B cell (primary cell): ENCODE measurements at regions not wholly inside any gene's neighbourhood (a gene's known extent, or its start where the extent isn't known, plus 50 kb on each side); places are given as distances from the start of the nearest gene placed in this dataset.

ENCODE experiments used
- ATAC-seq: fragments of 200-7000 bp; cut with Tn5 transposase; one replicate; pipeline ENCODE4 v1.10.0; 2021; ENCODE audit warnings: low read depth, mild to moderate bottlenecking, moderate number of reproducible peaks, moderate library complexity
- CTCF ChIA-PET: fragments of 350-600 bp; sonication (Branson Sonifier 250); formaldehyde crosslinking; loops from one replicate; lab custom pipeline; 2021; ENCODE audit warnings: antibody characterized with exemption, inconsistent platforms; lab: Charles Lee
- POLR2A ChIA-PET: fragments of 350-600 bp; sonication (Branson Sonifier 250); formaldehyde crosslinking; loops from one replicate; lab custom pipeline; 2021; ENCODE audit warnings: antibody characterized with exemption; lab: Charles Lee
- DNase-seq: peaks from one replicate; pipeline ENCODE4 v3.0.0; 2013
- H2AFZ ChIP-seq: 2 replicates; pipeline ENCODE4 v1.6.1; 2012; ENCODE audit warnings: mild to moderate bottlenecking, low read depth, low read length; ENCODE audit not compliant: insufficient read depth, poor library complexity, severe bottlenecking
- H3K27ac ChIP-seq, 2 donors: 1 replicate in 1 of 2; 2 replicates in 1 of 2; pipeline ENCODE4 v1.5.1; 2012 to 2013; ENCODE audit warnings: low read length in 2 of 2, mild to moderate bottlenecking in 2 of 2, moderate library complexity in 1 of 2
- H3K27me3 ChIP-seq, 4 experiments: fragments of 200-600 bp in 1 of 4; sonication (generic) in 1 of 4; replicated peaks in 1 of 4; 1 replicate in 2 of 4; 2 replicates in 2 of 4; pipeline versions ENCODE4 v1.6.1 to v1.7.0; 2013 to 2016; ENCODE audit warnings: low read length in 3 of 4, mild to moderate bottlenecking in 2 of 4, mixed read lengths in 1 of 4, moderate library complexity in 1 of 4; ENCODE audit not compliant: insufficient read depth in 4 of 4, control insufficient read depth in 3 of 4; ENCODE audit errors: control extremely low read depth in 1 of 4
- H3K36me3 ChIP-seq, 2 experiments: replicated peaks in 1 of 2; 1 replicate in 1 of 2; 2 replicates in 1 of 2; pipeline versions ENCODE4 v1.6.1 to v1.7.1; 2013; ENCODE audit warnings: low read length in 1 of 2; ENCODE audit not compliant: insufficient read depth in 2 of 2, control insufficient read depth in 1 of 2; ENCODE audit errors: control extremely low read depth in 1 of 2, extremely low read depth in 1 of 2
- H3K4me1 ChIP-seq, 2 donors: fragments of 200-600 bp in 1 of 2; sonication (generic) in 1 of 2; 1 replicate in 1 of 2; 2 replicates in 1 of 2; pipeline versions ENCODE4 v1.5.1 to v1.6.1; 2013 to 2017; ENCODE audit warnings: low read length in 2 of 2; ENCODE audit not compliant: control insufficient read depth in 2 of 2, insufficient read depth in 2 of 2
- H3K4me2 ChIP-seq: replicated peaks from 2 replicates; pipeline ENCODE3; 2012; ENCODE audit warnings: mild to moderate bottlenecking, low read depth, low read length; ENCODE audit not compliant: poor library complexity, severe bottlenecking
- H3K4me3 ChIP-seq, 5 experiments: fragments of 200-600 bp in 1 of 5; sonication (generic) in 1 of 5; 1 replicate in 3 of 5; 2 replicates in 2 of 5; pipeline versions ENCODE4 v1.5.1 to v1.7.0; 2011 to 2016; ENCODE audit warnings: low read length in 4 of 5, mild to moderate bottlenecking in 4 of 5, low read depth in 2 of 5, control low read depth in 1 of 5, moderate library complexity in 1 of 5; ENCODE audit not compliant: insufficient read depth in 1 of 5; ENCODE audit errors: control extremely low read depth in 1 of 5, extremely low read depth in 1 of 5
- H3K79me2 ChIP-seq: fragments of 200-600 bp; sonication (generic); one replicate; pipeline ENCODE4 v1.6.0; 2016; ENCODE audit warnings: low read length; ENCODE audit not compliant: control insufficient read depth, insufficient read depth
- H3K9ac ChIP-seq: fragments of 200-600 bp; sonication (generic); 2 replicates; pipeline ENCODE4 v1.6.1; 2017; ENCODE audit warnings: mild to moderate bottlenecking, low read length, moderate library complexity
- H3K9me3 ChIP-seq, 3 donors: one replicate each; pipeline versions ENCODE4 v1.6.1 to v1.7.1; 2013; ENCODE audit warnings: low read length in 2 of 3; ENCODE audit not compliant: control insufficient read depth in 2 of 3, insufficient read depth in 1 of 3; ENCODE audit errors: control extremely low read depth in 1 of 3
- H4K20me1 ChIP-seq: 2 replicates; pipeline ENCODE4 v1.6.0; 2012; ENCODE audit warnings: mild to moderate bottlenecking, low read length; ENCODE audit not compliant: insufficient read depth, control insufficient read depth, poor library complexity, severe bottlenecking
- H3K27ac Mint-ChIP-seq: one replicate; pipeline ENCODE4 v1.8.0; 2021; ENCODE audit warnings: mixed read lengths
- H3K27me3 Mint-ChIP-seq: one replicate; pipeline ENCODE4 v1.8.0; 2021; ENCODE audit warnings: mixed read lengths
- H3K4me1 Mint-ChIP-seq: one replicate; pipeline ENCODE4 v1.8.0; 2021; ENCODE audit warnings: mixed read lengths
- H3K4me3 Mint-ChIP-seq: one replicate; pipeline ENCODE4 v1.8.0; 2021; ENCODE audit warnings: mixed read lengths
- H3K9me3 Mint-ChIP-seq: one replicate; pipeline ENCODE4 v1.8.0; 2022; ENCODE audit warnings: mixed read lengths; ENCODE audit not compliant: insufficient read depth
- EZH2 ChIP-seq: IDR thresholded peaks from 2 replicates; pipeline ENCODE4 v1.6.1; 2012; ENCODE audit warnings: borderline replicate concordance, low read depth, mild to moderate bottlenecking, moderate library complexity, low read length; ENCODE audit not compliant: insufficient read depth, poor library complexity, severe bottlenecking
- WGBS: methylation state at CpG from one replicate; pipeline ENCODE4 v1.1.5; 2013; ENCODE audit warnings: missing lambda C conversion rate; ENCODE audit not compliant: insufficient coverage; 5-methylcytosine and 5-hydroxymethylcytosine counted together
- intact Hi-C: fragments of 100-400 bp; cut with micrococcal nuclease; formaldehyde crosslinking; loops from one replicate; pipeline ENCODE4 v1.10.0; 2022
- TF ChIP-seq, protein P1 (sequence below): fragments of 200-600 bp; IDR thresholded peaks from one replicate; pipeline ENCODE4 v1.8.0; 2022; ENCODE audit warnings: antibody characterized with exemption, mild to moderate bottlenecking

GRCh38 chr11:111088847-111089355 lies 156.6 kb upstream of the POU2AF2 start:
- no CpG with 5 or more reads among the region's 2 CpGs for WGBS
- POLR2A ChIA-PET, result no interaction called here

GRCh38 chr11:111086058-111086457 lies 159.5 kb upstream of the POU2AF2 start:
- Histone ChIP-seq H3K79me2 (no peaks in the 10 kb centered on the region), H3K9me3 (no peaks in the 10 kb centered on the region), H3K27ac (no peak overlapping the region), H3K9ac (no peak overlapping the region), H3K36me3 (no peaks in the 10 kb centered on the region), H3K27me3 (no peaks in the 10 kb centered on the region), H3K4me3 (no peak overlapping the region), H4K20me1 (no peaks in the 10 kb centered on the region), H3K4me1 (no peaks in the 10 kb centered on the region), H2AFZ (no peak overlapping the region), H3K4me2 (no peak overlapping the region)
- TF ChIP-seq, protein P1, sequence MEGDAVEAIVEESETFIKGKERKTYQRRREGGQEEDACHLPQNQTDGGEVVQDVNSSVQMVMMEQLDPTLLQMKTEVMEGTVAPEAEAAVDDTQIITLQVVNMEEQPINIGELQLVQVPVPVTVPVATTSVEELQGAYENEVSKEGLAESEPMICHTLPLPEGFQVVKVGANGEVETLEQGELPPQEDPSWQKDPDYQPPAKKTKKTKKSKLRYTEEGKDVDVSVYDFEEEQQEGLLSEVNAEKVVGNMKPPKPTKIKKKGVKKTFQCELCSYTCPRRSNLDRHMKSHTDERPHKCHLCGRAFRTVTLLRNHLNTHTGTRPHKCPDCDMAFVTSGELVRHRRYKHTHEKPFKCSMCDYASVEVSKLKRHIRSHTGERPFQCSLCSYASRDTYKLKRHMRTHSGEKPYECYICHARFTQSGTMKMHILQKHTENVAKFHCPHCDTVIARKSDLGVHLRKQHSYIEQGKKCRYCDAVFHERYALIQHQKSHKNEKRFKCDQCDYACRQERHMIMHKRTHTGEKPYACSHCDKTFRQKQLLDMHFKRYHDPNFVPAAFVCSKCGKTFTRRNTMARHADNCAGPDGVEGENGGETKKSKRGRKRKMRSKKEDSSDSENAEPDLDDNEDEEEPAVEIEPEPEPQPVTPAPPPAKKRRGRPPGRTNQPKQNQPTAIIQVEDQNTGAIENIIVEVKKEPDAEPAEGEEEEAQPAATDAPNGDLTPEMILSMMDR, result no peak
- no peak for TF ChIP-seq EZH2
- Mint-ChIP-seq H3K27ac (no peak overlapping the region), H3K9me3 (no peaks in the 10 kb centered on the region), H3K27me3 (peaks cover 5% of the 10 kb centered on the region), H3K4me1 (peaks cover 12% of the 10 kb centered on the region), H3K4me3 (no peak overlapping the region)
- ATAC-seq, result no peak
- CTCF ChIA-PET, result interaction anchor here (1.3 kb wide), 1 partner anchor 144 kb away, joined by 3 read pairs; no protein-coding TSS in a partner anchor
- WGBS, result 85% methylated on average over 4 of the region's 5 CpGs
- no peak for DNase-seq
- POLR2A ChIA-PET, result no interaction called here
- intact Hi-C loops, result no loop called here

More at GRCh38 chr11:111088847-111089355, 156.6 kb upstream of the POU2AF2 start:
- H3K27ac ChIP-seq, result no peak overlapping the region
- CTCF ChIA-PET, result interaction anchor here (0.9 kb wide), 1 partner anchor 8 kb away, joined by 5 read pairs; no protein-coding TSS in a partner anchor
- no peak overlapping the region for H3K4me3 ChIP-seq
- H3K9me3 ChIP-seq, result no peaks in the 10 kb centered on the region
- no peaks in the 10 kb centered on the region for H4K20me1 ChIP-seq
- Mint-ChIP-seq H3K27ac (no peak overlapping the region), H3K9me3 (no peaks in the 10 kb centered on the region), H3K4me3 (no peak overlapping the region), H3K27me3 (peaks cover 6% of the 10 kb centered on the region), H3K4me1 (peaks cover 13% of the 10 kb centered on the region)
- intact Hi-C loops, result no loop called here
- no peak overlapping the region for H3K4me2 ChIP-seq
- H2AFZ ChIP-seq, result no peak overlapping the region
- DNase-seq (no peak), ATAC-seq (no peak)
- no peaks in the 10 kb centered on the region for H3K36me3 ChIP-seq
- no peaks in the 10 kb centered on the region for H3K4me1 ChIP-seq
- H3K79me2 ChIP-seq, result no peaks in the 10 kb centered on the region
- H3K27me3 ChIP-seq, result no peaks in the 10 kb centered on the region
- H3K9ac ChIP-seq, result no peak overlapping the region
- TF ChIP-seq EZH2, result no peak
- TF ChIP-seq, protein P1, result no peak
